Iris pigment epithelial cell (primary cell): ENCODE measurements at regions not wholly inside any gene's neighbourhood (a gene's known extent, or its start where the extent isn't known, plus 50 kb on each side); places are given as distances from the start of the nearest gene placed in this dataset.

ENCODE experiments used
- DNase-seq: peaks from one replicate; pipeline ENCODE4 v3.0.0-alpha.2; 2011; ENCODE audit warnings: low read depth

GRCh38 chr3:107077391-107077790, 299.8 kb upstream of the CCDC54 start:
- no peak for DNase-seq

GRCh38 chr3:107082527-107082926, 294.7 kb upstream of the CCDC54 start:
- peak; percentile 34 for DNase-seq

- peak; percentile 19 for DNase-seq
These were observed 292.0 kb upstream of the CCDC54 start for GRCh38 chr3:107085261-107085660.

- DNase-seq = no peak
These were observed 285.1 kb upstream of the CCDC54 start for GRCh38 chr3:107092121-107092520.

GRCh38 chr3:107098864-107099263, 278.4 kb upstream of the CCDC54 start:
- no peak for DNase-seq

GRCh38 chr3:107100137-107100536, 277.1 kb upstream of the CCDC54 start:
- DNase-seq = no peak

- DNase-seq = no peak
These were observed 276.7 kb upstream of the CCDC54 start for GRCh38 chr3:107100573-107100972.

GRCh38 chr3:107103786-107104185, 273.5 kb upstream of the CCDC54 start:
- DNase-seq = no peak

GRCh38 chr3:107106316-107106715, 270.9 kb upstream of the CCDC54 start:
- DNase-seq = peak; percentile 81

GRCh38 chr3:107106907-107107306, 270.3 kb upstream of the CCDC54 start:
- DNase-seq = no peak

- DNase-seq = no peak
These were observed 266.5 kb upstream of the CCDC54 start for GRCh38 chr3:107110596-107111305.

GRCh38 chr3:107111872-107112271, 265.4 kb upstream of the CCDC54 start:
- no peak for DNase-seq

GRCh38 chr3:107112356-107112755, 264.9 kb upstream of the CCDC54 start:
- no peak for DNase-seq

- no peak for DNase-seq
These were observed 261.0 kb upstream of the CCDC54 start for GRCh38 chr3:107116251-107116650.

GRCh38 chr3:107117156-107117555, 260.1 kb upstream of the CCDC54 start:
- no peak for DNase-seq

- DNase-seq = peak; percentile 79
These were observed 259.2 kb upstream of the CCDC54 start for GRCh38 chr3:107117922-107118536.

- DNase-seq = peak; percentile 79
These were observed 252.4 kb upstream of the CCDC54 start for GRCh38 chr3:107124885-107125284.

- peak; percentile 53 for DNase-seq
These were observed 248.3 kb upstream of the CCDC54 start for GRCh38 chr3:107128946-107129345.

GRCh38 chr3:107130089-107130700, 247.0 kb upstream of the CCDC54 start:
- DNase-seq = no peak

- DNase-seq = peak; percentile 5
These were observed 244.6 kb upstream of the CCDC54 start for GRCh38 chr3:107132674-107133073.

GRCh38 chr3:107133891-107134290, 243.3 kb upstream of the CCDC54 start:
- no peak for DNase-seq

GRCh38 chr3:107142171-107142570, 235.1 kb upstream of the CCDC54 start:
- DNase-seq = no peak

- DNase-seq = no peak
These were observed 234.3 kb upstream of the CCDC54 start for GRCh38 chr3:107142786-107143575.
